ENCODE measurements at regions not wholly inside any gene's neighbourhood (a gene's known extent, or its start where the extent isn't known, plus 50 kb on each side); places are given as distances from the start of the nearest gene placed in this dataset.

DNA sequence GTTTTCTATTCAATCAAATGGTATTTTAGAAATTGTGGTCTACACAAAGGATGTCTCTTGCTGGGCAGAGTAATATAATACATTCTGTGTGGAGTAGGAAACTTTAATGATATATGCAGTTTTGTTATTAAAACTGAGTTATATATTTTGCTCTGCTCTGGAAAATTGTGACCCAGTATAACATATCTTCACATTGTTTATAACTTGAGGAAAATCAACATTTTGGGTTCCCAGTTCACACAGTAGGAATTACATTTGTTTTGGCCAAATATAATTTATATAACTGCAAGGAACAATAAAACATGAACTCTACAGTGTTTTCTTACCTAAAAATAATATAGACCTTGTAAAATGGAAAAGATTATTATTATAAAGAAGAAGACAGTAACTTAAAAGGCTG, 372.4 kb downstream of the OSR1 start:
- H3K36me3 ChIP-seq, result no peaks in the 10 kb centered on the region
- TF ChIP-seq, protein P1, sequence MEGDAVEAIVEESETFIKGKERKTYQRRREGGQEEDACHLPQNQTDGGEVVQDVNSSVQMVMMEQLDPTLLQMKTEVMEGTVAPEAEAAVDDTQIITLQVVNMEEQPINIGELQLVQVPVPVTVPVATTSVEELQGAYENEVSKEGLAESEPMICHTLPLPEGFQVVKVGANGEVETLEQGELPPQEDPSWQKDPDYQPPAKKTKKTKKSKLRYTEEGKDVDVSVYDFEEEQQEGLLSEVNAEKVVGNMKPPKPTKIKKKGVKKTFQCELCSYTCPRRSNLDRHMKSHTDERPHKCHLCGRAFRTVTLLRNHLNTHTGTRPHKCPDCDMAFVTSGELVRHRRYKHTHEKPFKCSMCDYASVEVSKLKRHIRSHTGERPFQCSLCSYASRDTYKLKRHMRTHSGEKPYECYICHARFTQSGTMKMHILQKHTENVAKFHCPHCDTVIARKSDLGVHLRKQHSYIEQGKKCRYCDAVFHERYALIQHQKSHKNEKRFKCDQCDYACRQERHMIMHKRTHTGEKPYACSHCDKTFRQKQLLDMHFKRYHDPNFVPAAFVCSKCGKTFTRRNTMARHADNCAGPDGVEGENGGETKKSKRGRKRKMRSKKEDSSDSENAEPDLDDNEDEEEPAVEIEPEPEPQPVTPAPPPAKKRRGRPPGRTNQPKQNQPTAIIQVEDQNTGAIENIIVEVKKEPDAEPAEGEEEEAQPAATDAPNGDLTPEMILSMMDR (IDR thresholded peaks at IDR 0.05), result no peak
- TF ChIP-seq POLR2A (IDR thresholded peaks at IDR 0.05), result no peak
- no peak overlapping the region for H3K27ac ChIP-seq
- H3K4me3 ChIP-seq, result no peak overlapping the region
- H3K9me3 ChIP-seq, result no peaks in the 10 kb centered on the region
- intact Hi-C loops (cut with DNase I), result no loop called here
- no peak for DNase-seq
- no peaks in the 10 kb centered on the region for H3K27me3 ChIP-seq
- no peak for ATAC-seq
- peaks cover 0 to 1% (median under 1%) of the 10 kb centered on the region in 4 donors for H3K4me1 ChIP-seq

DNA sequence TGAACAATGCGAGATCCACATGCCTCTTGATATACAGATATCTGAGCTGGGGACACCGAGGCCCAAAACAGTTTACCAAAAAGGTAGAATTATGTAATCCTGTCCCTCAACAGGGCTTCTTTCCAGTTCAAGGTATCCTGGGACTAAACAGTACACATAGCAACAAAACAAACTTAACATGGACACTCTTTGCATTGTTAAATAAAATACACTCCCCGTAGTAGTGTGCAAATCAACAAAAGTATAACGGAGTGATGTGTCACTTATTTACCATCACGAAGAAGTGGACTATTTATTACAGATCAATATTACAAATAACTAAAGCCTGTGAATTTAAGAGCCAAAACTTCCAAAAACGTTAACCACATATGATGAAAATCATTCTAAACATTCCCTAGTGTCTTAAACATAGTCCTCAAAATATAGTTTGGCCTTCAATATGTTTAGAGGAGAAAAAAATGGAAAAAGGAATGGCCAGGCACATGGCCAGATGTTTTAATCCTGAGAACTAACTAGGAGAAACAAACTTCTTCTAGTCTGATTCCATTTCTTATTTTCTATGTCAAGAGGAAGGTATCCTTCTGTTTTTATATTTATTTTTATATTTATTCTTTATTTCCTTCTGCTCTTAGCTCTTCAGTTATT, 377.5 kb downstream of the OSR1 start:
- TF ChIP-seq POLR2A (IDR thresholded peaks at IDR 0.05), result no peak
- TF ChIP-seq, protein P1 (IDR thresholded peaks at IDR 0.05), result no peak
- Histone ChIP-seq H3K27ac (no peak overlapping the region), H3K9me3 (no peaks in the 10 kb centered on the region), H3K4me1 (peaks cover 0 to 10% (median 5%) of the 10 kb centered on the region in 4 donors), H3K4me3 (no peak overlapping the region), H3K27me3 (no peaks in the 10 kb centered on the region), H3K36me3 (no peaks in the 10 kb centered on the region)
- intact Hi-C loops (cut with DNase I), result no loop called here
- no peak for DNase-seq
- ATAC-seq, result peak in 3 of 4 donors; percentile 17 to 67 (median 27)
- WGBS (ENCODE audit: insufficient coverage, low coverage, low lambda C conversion rate, missing lambda C conversion rate), result 38% methylated on average over 6 of the region's 6 CpGs

DNA sequence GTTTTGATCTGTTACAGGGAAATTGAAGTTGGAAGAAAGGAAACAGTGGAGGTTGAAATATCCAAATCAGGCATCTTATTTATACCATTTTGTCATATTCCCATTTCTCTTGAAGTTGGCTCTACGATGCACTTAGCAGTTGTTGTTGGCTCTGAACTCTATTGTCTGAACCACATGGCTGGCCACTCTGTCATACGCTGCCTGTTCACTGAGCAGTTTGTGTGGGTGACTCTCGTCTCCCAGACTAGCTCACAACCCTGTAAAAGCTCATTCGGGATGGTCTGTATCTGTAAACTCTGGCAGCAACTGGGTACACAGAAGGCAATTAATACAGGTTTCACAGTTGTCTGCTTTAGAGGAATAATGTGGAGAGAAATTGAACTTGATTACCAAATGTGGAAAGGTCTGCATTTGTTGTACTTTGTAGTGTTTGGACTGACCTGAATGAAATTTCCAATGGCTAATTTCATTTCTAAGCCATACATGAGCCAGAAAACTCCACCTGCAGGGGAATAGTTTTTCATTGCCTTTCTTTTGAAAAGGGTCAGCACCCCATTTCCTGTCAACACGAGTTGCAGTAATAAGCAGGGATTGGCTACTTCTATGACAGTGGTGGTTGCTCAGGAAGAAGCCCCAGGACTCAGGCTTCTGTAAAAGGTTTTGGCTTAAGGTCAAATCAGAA, 378.2 kb downstream of the OSR1 start:
- no peak overlapping the region for H3K27ac ChIP-seq
- no peak overlapping the region for H3K4me3 ChIP-seq
- WGBS (ENCODE audit: insufficient coverage, low coverage, low lambda C conversion rate, missing lambda C conversion rate), result 45% methylated on average over 5 of the region's 5 CpGs
- no peaks in the 10 kb centered on the region for H3K27me3 ChIP-seq
- no peaks in the 10 kb centered on the region for H3K9me3 ChIP-seq
- H3K4me1 ChIP-seq, result peaks cover 0 to 10% (median 5%) of the 10 kb centered on the region in 4 donors
- intact Hi-C loops (cut with DNase I), result no loop called here
- ATAC-seq, result peak; percentile 19 to 66 (median 38)
- TF ChIP-seq, protein P1 (IDR thresholded peaks at IDR 0.05), result no peak
- TF ChIP-seq POLR2A (IDR thresholded peaks at IDR 0.05), result no peak
- H3K36me3 ChIP-seq, result no peaks in the 10 kb centered on the region
- no peak for DNase-seq

DNA sequence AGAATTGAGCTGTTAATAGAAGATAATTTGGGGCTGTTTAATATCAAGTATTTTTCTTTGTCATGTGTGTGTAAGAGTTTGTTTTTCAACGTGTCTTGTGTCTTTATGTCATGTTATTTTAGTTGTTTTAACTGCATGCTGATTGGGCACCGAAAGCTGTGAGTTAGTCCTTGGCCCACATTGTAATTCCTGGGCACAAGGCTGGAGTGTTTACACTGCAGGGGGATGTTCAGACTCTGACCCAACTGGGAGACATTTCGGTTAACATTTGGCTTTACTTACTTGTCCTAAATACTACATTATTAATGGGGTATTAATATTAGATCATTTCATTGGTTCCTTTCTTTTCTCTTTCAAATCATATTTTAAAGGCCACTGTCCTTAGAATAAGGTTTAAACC, 381.0 kb downstream of the OSR1 start:
- intact Hi-C loops (cut with DNase I), result no loop called here
- no peak overlapping the region for H3K27ac ChIP-seq
- no peaks in the 10 kb centered on the region for H3K9me3 ChIP-seq
- no peak overlapping the region for H3K4me3 ChIP-seq
- 22% methylated on average over 3 of the region's 3 CpGs for WGBS (ENCODE audit: insufficient coverage, low coverage, low lambda C conversion rate, missing lambda C conversion rate)
- no peaks in the 10 kb centered on the region for H3K36me3 ChIP-seq
- no peak for DNase-seq
- H3K4me1 ChIP-seq, result peaks cover 0 to 10% (median 5%) of the 10 kb centered on the region in 4 donors
- no peak for TF ChIP-seq POLR2A (IDR thresholded peaks at IDR 0.05)
- TF ChIP-seq, protein P1 (IDR thresholded peaks at IDR 0.05), result no peak
- no peaks in the 10 kb centered on the region for H3K27me3 ChIP-seq
- peak; percentile 41 to 74 (median 51) for ATAC-seq
